ENCODE measurements at regions not wholly inside any gene's neighbourhood (a gene's known extent, or its start where the extent isn't known, plus 50 kb on each side); places are given as distances from the start of the nearest gene placed in this dataset.

- no peak for DNase-seq (ENCODE audit: low read depth)
Observed at GRCh38 chr2:34907812-34908211, 1308.7 kb upstream of the FAM98A start.

GRCh38 chr2:34901739-34902138 is 1302.6 kb upstream of the FAM98A start:
- TF ChIP-seq CTCF (IDR thresholded peaks at IDR 0.05; ENCODE audit: insufficient read depth, low read depth, low read length, missing control alignments), result no peak
- no peak overlapping the region for H3K4me3 ChIP-seq (ENCODE audit: low read depth, low read length)
- no peak for DNase-seq (ENCODE audit: low read depth)

More at GRCh38 chr2:34907812-34908211, 1308.7 kb upstream of the FAM98A start:
- no peak for TF ChIP-seq CTCF (IDR thresholded peaks at IDR 0.05; ENCODE audit: insufficient read depth, low read depth, low read length, missing control alignments)
- H3K4me3 ChIP-seq (ENCODE audit: low read depth, low read length), result no peak overlapping the region

- DNase-seq (ENCODE audit: low read depth), result no peak
- no peak for TF ChIP-seq CTCF (IDR thresholded peaks at IDR 0.05; ENCODE audit: insufficient read depth, low read depth, low read length, missing control alignments)
- no peak overlapping the region for H3K4me3 ChIP-seq (ENCODE audit: low read depth, low read length)
Observed at GRCh38 chr2:34899079-34899478, 1300.0 kb upstream of the FAM98A start.

- no peak overlapping the region for H3K4me3 ChIP-seq (ENCODE audit: low read depth, low read length)
- DNase-seq (ENCODE audit: low read depth), result no peak
- no peak for TF ChIP-seq CTCF (IDR thresholded peaks at IDR 0.05; ENCODE audit: insufficient read depth, low read depth, low read length, missing control alignments)
Observed at GRCh38 chr2:34892766-34893165, 1293.7 kb upstream of the FAM98A start.

GRCh38 chr2:34892256-34892655 is 1293.2 kb upstream of the FAM98A start:
- H3K4me3 ChIP-seq (ENCODE audit: low read depth, low read length), result no peak overlapping the region
- DNase-seq (ENCODE audit: low read depth), result no peak
- TF ChIP-seq CTCF (IDR thresholded peaks at IDR 0.05; ENCODE audit: insufficient read depth, low read depth, low read length, missing control alignments), result no peak

GRCh38 chr2:34875091-34875745 is 1276.1 kb upstream of the FAM98A start:
- H3K4me3 ChIP-seq (ENCODE audit: low read depth, low read length), result no peak overlapping the region
- TF ChIP-seq CTCF (IDR thresholded peaks at IDR 0.05; ENCODE audit: insufficient read depth, low read depth, low read length, missing control alignments), result no peak
- no peak for DNase-seq (ENCODE audit: low read depth)

GRCh38 chr2:34853646-34854045 is 1254.5 kb upstream of the FAM98A start:
- no peak for DNase-seq (ENCODE audit: low read depth)
- no peak for TF ChIP-seq CTCF (IDR thresholded peaks at IDR 0.05; ENCODE audit: insufficient read depth, low read depth, low read length, missing control alignments)
- no peak overlapping the region for H3K4me3 ChIP-seq (ENCODE audit: low read depth, low read length)

Data from GM12865 (cell line).